Activated CD8-positive, alpha-beta T cell treated with anti-CD3 and anti-CD28 coated beads for 36 hours (primary cell): ENCODE measurements at regions not wholly inside any gene's neighbourhood (a gene's known extent, or its start where the extent isn't known, plus 50 kb on each side); places are given as distances from the start of the nearest gene placed in this dataset.

Source experiments
- ATAC-seq: fragments of 200-7000 bp; cut with Tn5 transposase; one replicate; pipeline ENCODE4 v1.10.0; 2021; ENCODE audit warnings: mild to moderate bottlenecking, moderate library complexity
- CTCF ChIA-PET: fragments of 350-600 bp; sonication (Branson Sonifier 250); formaldehyde crosslinking; loops from one replicate; lab custom pipeline; 2021; ENCODE audit warnings: antibody characterized with exemption; lab: Charles Lee
- POLR2A ChIA-PET: fragments of 350-600 bp; sonication (Branson Sonifier 250); formaldehyde crosslinking; loops from one replicate; lab custom pipeline; 2021; ENCODE audit warnings: antibody characterized with exemption; lab: Charles Lee
- DNase-seq: peaks from one replicate; pipeline ENCODE4 v3.0.0-alpha.2; 2020
- H3K27ac Mint-ChIP-seq: one replicate; pipeline ENCODE4 v1.8.0; 2021; ENCODE audit warnings: mild to moderate bottlenecking, mixed read lengths
- H3K27me3 Mint-ChIP-seq: one replicate; pipeline ENCODE4 v1.8.0; 2021; ENCODE audit warnings: mixed read lengths
- H3K36me3 Mint-ChIP-seq: one replicate; pipeline ENCODE4 v1.8.0; 2021; ENCODE audit warnings: low read depth, mixed read lengths
- H3K4me1 Mint-ChIP-seq: one replicate; pipeline ENCODE4 v1.8.0; 2021; ENCODE audit warnings: low read depth, mixed read lengths
- H3K4me3 Mint-ChIP-seq: one replicate; pipeline ENCODE4 v1.8.0; 2021; ENCODE audit warnings: mild to moderate bottlenecking, moderate library complexity, mixed read lengths
- H3K9me3 Mint-ChIP-seq: one replicate; pipeline ENCODE4 v1.8.0; 2021; ENCODE audit warnings: mixed read lengths
- CTCF ChIP-seq: fragments of 200-600 bp; IDR thresholded peaks from one replicate; pipeline ENCODE4 v1.8.0; 2022; ENCODE audit warnings: antibody characterized with exemption, mild to moderate bottlenecking
- intact Hi-C: fragments of 100-400 bp; cut with micrococcal nuclease; formaldehyde crosslinking; loops from one replicate; pipeline ENCODE4 v1.10.0; 2022

- Mint-ChIP-seq H3K4me3 (no peak overlapping the region), H3K36me3 (no peaks in the 10 kb centered on the region), H3K4me1 (peaks cover 3% of the 10 kb centered on the region), H3K27me3 (no peaks in the 10 kb centered on the region), H3K27ac (no peak overlapping the region), H3K9me3 (no peaks in the 10 kb centered on the region)
- TF ChIP-seq CTCF, result no peak
- DNase-seq (no peak), ATAC-seq (no peak)
- ChIA-PET POLR2A (no interaction called here), CTCF (no interaction called here)
- intact Hi-C loops, result no loop called here
These were observed 392.6 kb upstream of the CBLB start for GRCh38 chr3:106261396-106261795.

- no peak overlapping the region for H3K4me3 Mint-ChIP-seq
- H3K27me3 Mint-ChIP-seq, result no peaks in the 10 kb centered on the region
- ATAC-seq (no peak), DNase-seq (no peak)
- H3K9me3 Mint-ChIP-seq, result no peaks in the 10 kb centered on the region
- no peaks in the 10 kb centered on the region for H3K36me3 Mint-ChIP-seq
- TF ChIP-seq CTCF, result no peak
- peaks cover 3% of the 10 kb centered on the region for H3K4me1 Mint-ChIP-seq
- CTCF ChIA-PET, result no interaction called here
- H3K27ac Mint-ChIP-seq, result no peak overlapping the region
- POLR2A ChIA-PET, result no interaction called here
- intact Hi-C loops, result no loop called here
These were observed 393.3 kb upstream of the CBLB start for GRCh38 chr3:106261915-106262683.

- ChIA-PET CTCF (no interaction called here), POLR2A (no interaction called here)
- Mint-ChIP-seq H3K9me3 (no peaks in the 10 kb centered on the region), H3K27ac (no peak overlapping the region), H3K4me1 (peaks cover 3% of the 10 kb centered on the region), H3K27me3 (no peaks in the 10 kb centered on the region), H3K4me3 (no peak overlapping the region), H3K36me3 (no peaks in the 10 kb centered on the region)
- intact Hi-C loops, result no loop called here
- DNase-seq (no peak), ATAC-seq (no peak)
- no peak for TF ChIP-seq CTCF
These were observed 394.2 kb upstream of the CBLB start for GRCh38 chr3:106263011-106263410.

DNA sequence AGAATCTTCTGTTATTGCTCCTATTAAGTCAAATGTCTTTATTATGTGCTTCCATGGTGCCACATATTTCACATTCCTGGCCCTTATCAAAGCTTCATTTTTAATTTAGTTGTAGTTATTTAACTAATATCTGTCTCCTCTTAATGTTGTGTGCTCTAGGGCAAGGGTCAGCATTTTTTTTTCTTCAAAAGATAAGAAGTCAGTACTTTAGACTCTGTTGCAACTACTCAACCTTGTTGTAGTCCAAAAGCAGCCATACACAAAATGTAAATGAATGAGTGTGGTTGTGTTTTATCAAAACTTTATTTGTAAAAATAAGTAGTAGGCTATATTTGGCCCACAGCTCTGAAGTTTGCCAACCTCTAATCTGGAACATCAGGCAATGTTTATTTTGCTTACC, 394.7 kb upstream of the CBLB start:
- Mint-ChIP-seq H3K27me3 (no peaks in the 10 kb centered on the region), H3K36me3 (no peaks in the 10 kb centered on the region), H3K4me3 (no peak overlapping the region), H3K27ac (no peak overlapping the region), H3K9me3 (no peaks in the 10 kb centered on the region), H3K4me1 (peaks cover 3% of the 10 kb centered on the region)
- ChIA-PET CTCF (no interaction called here), POLR2A (no interaction called here)
- TF ChIP-seq CTCF, result no peak
- intact Hi-C loops, result no loop called here
- DNase-seq (no peak), ATAC-seq (no peak)

DNA sequence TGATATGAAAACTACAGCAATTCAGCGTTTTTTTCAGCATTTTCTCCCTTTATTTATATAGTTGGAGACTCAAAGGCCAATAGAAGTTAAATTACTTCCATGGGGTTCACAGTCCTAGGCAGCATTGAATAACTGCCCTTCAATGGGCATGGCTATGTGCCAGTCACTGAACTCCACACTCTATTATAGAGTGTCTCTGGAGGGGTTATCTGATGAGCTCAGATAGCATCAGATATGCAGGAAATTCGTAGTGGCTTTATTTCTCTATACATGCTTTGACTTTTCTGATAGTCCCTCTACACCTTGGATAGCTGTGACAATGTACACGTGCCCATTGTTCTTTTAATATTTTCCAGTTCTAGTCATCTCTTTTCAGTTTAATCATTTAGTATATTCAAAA, 396.9 kb upstream of the CBLB start:
- H3K27ac Mint-ChIP-seq, result no peak overlapping the region
- H3K9me3 Mint-ChIP-seq, result peaks cover 2% of the 10 kb centered on the region
- intact Hi-C loops, result no loop called here
- peaks cover 3% of the 10 kb centered on the region for H3K4me1 Mint-ChIP-seq
- no peaks in the 10 kb centered on the region for H3K36me3 Mint-ChIP-seq
- CTCF ChIA-PET, result interaction anchor here (1.2 kb wide), 1 partner anchor 33 kb away, joined by 3 read pairs; no protein-coding TSS in a partner anchor
- no peak for TF ChIP-seq CTCF
- ATAC-seq, result no peak
- no peak for DNase-seq
- H3K4me3 Mint-ChIP-seq, result no peak overlapping the region
- POLR2A ChIA-PET, result interaction anchor here (0.6 kb wide), 1 partner anchor 253 kb away, joined by 3 read pairs; no protein-coding TSS in a partner anchor
- H3K27me3 Mint-ChIP-seq, result no peaks in the 10 kb centered on the region
